Gastroesophageal sphincter (tissue), 4 donors: ENCODE measurements at regions not wholly inside any gene's neighbourhood (a gene's known extent, or its start where the extent isn't known, plus 50 kb on each side); places are given as distances from the start of the nearest gene placed in this dataset.
A peak's percentile ranks its signal among the peaks of the same experiment; 100 is the strongest.

Experiments
- ATAC-seq: fragments of 150-250 bp; one replicate; pipeline ENCODE4 v1.9.1; 2016; ENCODE audit warnings: mild to moderate bottlenecking, moderate library complexity
- H3K27ac ChIP-seq, 4 donors: fragments of 200-600 bp; sonication (generic) in 3 of 4; 1 replicate in 3 of 4; 2 replicates in 1 of 4; pipeline ENCODE4 v1.5.1; 2016 to 2019
- H3K27me3 ChIP-seq: fragments of 200-600 bp; sonication (generic); one replicate; pipeline ENCODE4 v1.5.1; 2019
- H3K36me3 ChIP-seq, 2 donors: fragments of 200-600 bp; sonication (generic); one replicate each; pipeline ENCODE4 v1.5.1; 2019; ENCODE audit warnings: control low read depth in 1 of 2
- H3K4me1 ChIP-seq, 3 donors: fragments of 200-600 bp; sonication (generic); 1 replicate in 2 of 3; 2 replicates in 1 of 3; pipeline ENCODE4 v1.5.1; 2016 to 2019; ENCODE audit warnings: control low read depth in 2 of 3
- H3K4me3 ChIP-seq, 2 donors: fragments of 200-600 bp; sonication (generic); one replicate each; pipeline ENCODE4 v1.5.1; 2019; ENCODE audit warnings: mild to moderate bottlenecking in 1 of 2, moderate library complexity in 1 of 2
- H3K9me3 ChIP-seq, 3 donors: fragments of 200-600 bp; sonication (generic); one replicate each; pipeline ENCODE4 v1.5.1; 2017 to 2019; ENCODE audit warnings: control low read depth in 2 of 3
- EP300 ChIP-seq: sonication (generic); formaldehyde crosslinking; IDR thresholded peaks from one replicate; pipeline ENCODE4 v1.6.1; 2017; ENCODE audit warnings: antibody characterized with exemption, mild to moderate bottlenecking
- POLR2A ChIP-seq, 2 donors: fragments of 450-650 bp; IDR thresholded peaks; one replicate each; pipeline ENCODE4 v1.6.1; 2017; ENCODE audit warnings: antibody characterized with exemption in 2 of 2, mild to moderate bottlenecking in 2 of 2, moderate library complexity in 1 of 2
- POLR2AphosphoS5 ChIP-seq: sonication (generic); formaldehyde crosslinking; IDR thresholded peaks from one replicate; pipeline ENCODE4 v1.6.1; 2017; ENCODE audit warnings: antibody characterized with exemption
- WGBS, 2 donors: methylation state at CpG; one replicate each; pipeline ENCODE4 v1.1.5; 2018; ENCODE audit warnings: low coverage in 1 of 2; 5-methylcytosine and 5-hydroxymethylcytosine counted together
- TF ChIP-seq, protein P1 (sequence below), 4 experiments: fragments of 200-600 bp in 2 of 4; fragments of 450-650 bp in 2 of 4; sonication (generic) in 1 of 4; IDR thresholded peaks; one replicate each; pipeline ENCODE4 v1.5.1; 2017 to 2019; ENCODE audit warnings: antibody characterized with exemption in 4 of 4, mild to moderate bottlenecking in 2 of 4, moderate library complexity in 2 of 4

DNA sequence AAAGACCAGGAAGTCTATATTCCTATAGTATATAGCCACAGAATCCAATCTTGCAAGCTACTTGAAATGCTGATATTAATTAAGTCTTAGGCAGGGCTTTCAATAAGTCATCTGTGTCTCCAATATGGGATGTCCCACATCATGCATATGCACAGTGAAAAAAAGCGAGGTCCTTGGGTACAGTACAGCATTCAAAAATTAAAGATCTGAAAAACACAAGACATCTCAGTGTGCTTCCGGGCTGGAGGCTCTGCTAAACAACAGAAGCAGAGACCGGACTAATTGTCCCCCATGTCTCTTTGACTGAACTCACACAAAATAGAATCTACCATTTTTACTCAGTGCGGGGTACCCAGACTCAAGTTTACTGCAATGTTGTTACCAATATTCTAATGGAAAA, 156.0 kb downstream of the DAD1 start:
- no peak overlapping the region for H3K4me3 ChIP-seq
- peaks cover 20 to 49% (median 24%) of the 10 kb centered on the region in 3 donors for H3K4me1 ChIP-seq
- ATAC-seq = no peak

DNA sequence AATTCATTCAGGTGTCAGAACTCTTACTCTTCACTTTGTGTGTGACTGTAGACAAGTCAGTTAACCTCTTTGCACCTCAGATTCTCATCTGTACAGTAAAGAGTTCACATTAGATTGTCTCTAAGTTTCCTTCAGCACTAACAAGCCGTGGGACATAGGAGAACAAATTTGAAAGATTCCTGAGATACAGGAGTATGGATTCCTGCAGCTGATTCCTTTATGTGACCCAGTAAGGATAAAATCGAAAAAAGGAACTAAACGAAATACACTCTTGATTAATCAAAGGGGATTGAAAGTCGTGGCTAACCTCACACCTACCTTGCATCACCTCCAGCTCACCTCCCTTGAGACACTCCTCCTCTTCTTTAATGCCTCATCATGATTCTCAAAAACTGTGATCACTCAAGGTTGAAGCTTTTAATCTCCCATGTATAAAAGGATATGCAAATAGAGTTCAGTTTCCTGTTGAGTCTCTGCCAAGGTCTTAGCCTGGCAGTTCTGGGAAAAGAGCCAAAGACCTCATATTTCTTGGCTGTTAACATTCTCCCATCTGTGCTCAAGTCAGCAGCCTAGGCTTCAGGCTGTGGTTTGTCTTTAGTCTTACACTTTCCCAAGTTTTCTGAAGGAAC, 156.6 kb downstream of the DAD1 start:
- WGBS, 2 donors = 17 to 22% methylated on average over 4 of the region's 4 CpGs
- no peaks in the 10 kb centered on the region for H3K36me3 ChIP-seq
- H3K9me3 ChIP-seq = no peaks in the 10 kb centered on the region
- no peak for TF ChIP-seq EP300
- peak; percentile 78 for TF ChIP-seq POLR2AphosphoS5
- no peak for TF ChIP-seq POLR2A (IDR thresholded peaks at IDR 0.05)
- TF ChIP-seq, protein P1, sequence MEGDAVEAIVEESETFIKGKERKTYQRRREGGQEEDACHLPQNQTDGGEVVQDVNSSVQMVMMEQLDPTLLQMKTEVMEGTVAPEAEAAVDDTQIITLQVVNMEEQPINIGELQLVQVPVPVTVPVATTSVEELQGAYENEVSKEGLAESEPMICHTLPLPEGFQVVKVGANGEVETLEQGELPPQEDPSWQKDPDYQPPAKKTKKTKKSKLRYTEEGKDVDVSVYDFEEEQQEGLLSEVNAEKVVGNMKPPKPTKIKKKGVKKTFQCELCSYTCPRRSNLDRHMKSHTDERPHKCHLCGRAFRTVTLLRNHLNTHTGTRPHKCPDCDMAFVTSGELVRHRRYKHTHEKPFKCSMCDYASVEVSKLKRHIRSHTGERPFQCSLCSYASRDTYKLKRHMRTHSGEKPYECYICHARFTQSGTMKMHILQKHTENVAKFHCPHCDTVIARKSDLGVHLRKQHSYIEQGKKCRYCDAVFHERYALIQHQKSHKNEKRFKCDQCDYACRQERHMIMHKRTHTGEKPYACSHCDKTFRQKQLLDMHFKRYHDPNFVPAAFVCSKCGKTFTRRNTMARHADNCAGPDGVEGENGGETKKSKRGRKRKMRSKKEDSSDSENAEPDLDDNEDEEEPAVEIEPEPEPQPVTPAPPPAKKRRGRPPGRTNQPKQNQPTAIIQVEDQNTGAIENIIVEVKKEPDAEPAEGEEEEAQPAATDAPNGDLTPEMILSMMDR (IDR thresholded peaks at IDR 0.05) = no peak
- H3K27me3 ChIP-seq = no peaks in the 10 kb centered on the region
- H3K27ac ChIP-seq = no peak overlapping the region
- ATAC-seq = peak; percentile 60
- no peak overlapping the region for H3K4me3 ChIP-seq
- peaks cover 21 to 55% (median 30%) of the 10 kb centered on the region in 3 donors for H3K4me1 ChIP-seq

More for the DNA sequence above, 156.0 kb downstream of the DAD1 start:
- TF ChIP-seq, protein P1 (IDR thresholded peaks at IDR 0.05) = no peak
- TF ChIP-seq EP300 = no peak
- TF ChIP-seq POLR2A (IDR thresholded peaks at IDR 0.05) = no peak
- no peak for TF ChIP-seq POLR2AphosphoS5
- Histone ChIP-seq H3K27me3 (no peaks in the 10 kb centered on the region), H3K27ac (no peak overlapping the region), H3K36me3 (no peaks in the 10 kb centered on the region), H3K9me3 (no peaks in the 10 kb centered on the region)
- 69 to 72% methylated on average over 4 of the region's 4 CpGs for WGBS, 2 donors

DNA sequence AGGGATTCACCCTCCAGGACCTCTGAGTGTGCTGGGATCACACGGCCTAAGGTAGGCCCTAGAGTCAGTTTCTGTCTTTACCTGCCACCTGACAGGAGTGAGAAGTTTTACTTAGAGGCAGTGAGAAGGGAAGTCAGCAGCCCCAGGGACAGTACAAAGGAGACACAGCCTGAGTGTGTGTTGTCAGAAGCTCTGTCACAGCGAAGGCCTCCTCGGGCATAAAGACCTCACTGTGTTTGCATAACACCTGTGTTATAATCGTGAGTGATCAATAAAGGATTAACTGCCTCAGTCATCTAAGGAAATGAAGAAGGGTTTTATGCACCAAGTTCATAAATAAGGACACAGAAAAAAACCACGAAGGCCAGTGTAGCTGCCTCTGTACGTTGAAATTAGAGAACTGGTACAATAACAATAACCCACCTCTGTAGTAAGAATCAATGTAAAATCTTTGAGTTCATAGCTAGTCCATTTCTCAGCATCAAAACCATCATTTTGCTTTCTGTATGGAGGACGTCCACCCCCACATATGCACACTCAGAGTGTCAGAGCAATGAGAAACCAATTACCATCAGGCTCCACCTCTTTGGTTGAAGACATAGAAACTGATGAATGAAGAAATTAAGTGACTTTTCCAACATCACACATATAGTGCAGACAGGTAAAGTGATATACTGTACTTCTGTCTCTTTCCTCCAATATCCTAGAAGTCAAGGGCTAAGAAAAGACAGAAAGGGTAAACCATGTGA, 159.3 kb downstream of the DAD1 start:
- Histone ChIP-seq H3K27me3 (no peaks in the 10 kb centered on the region), H3K4me1 (peaks cover 28 to 60% (median 30%) of the 10 kb centered on the region in 3 donors), H3K27ac (no peak overlapping the region), H3K36me3 (no peaks in the 10 kb centered on the region), H3K4me3 (no peak overlapping the region), H3K9me3 (no peaks in the 10 kb centered on the region)
- no peak for TF ChIP-seq POLR2AphosphoS5
- TF ChIP-seq, protein P1 (IDR thresholded peaks at IDR 0.05) = no peak
- TF ChIP-seq EP300 = no peak
- no peak for TF ChIP-seq POLR2A (IDR thresholded peaks at IDR 0.05)
- ATAC-seq = no peak
- 60 to 88% methylated on average over 1 to 6 of the region's 7 CpGs for WGBS, 2 donors

DNA sequence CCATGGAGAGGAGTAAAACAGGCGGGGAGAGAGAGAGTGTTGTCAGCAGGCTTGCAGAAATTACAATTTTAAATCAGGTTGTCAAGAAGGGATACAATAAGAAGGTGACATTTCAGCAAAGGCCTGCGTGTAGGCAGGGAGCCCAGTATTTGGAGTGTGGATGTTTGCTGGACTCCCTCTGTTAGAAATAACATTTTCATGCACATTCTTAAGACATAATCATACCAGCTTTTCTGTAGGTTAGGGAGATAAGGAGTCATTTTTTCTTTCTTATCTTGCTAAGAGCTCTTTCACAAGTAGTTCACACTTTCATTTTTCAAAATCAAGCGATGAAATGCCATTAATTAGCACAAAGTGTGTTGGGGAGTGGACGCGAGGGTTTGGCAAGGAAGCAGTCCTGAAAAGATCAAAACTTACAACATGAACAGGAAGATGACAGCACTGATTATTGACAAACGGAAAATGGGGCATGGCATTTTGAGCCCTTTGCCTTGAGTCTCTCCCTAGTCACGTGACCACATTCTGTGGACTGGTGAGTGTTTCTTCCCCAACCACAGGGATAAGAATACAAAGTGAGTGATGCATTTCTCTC, 160.2 kb downstream of the DAD1 start:
- Histone ChIP-seq H3K27me3 (no peaks in the 10 kb centered on the region), H3K4me3 (no peak overlapping the region), H3K4me1 (peaks cover 28 to 56% (median 30%) of the 10 kb centered on the region in 3 donors), H3K36me3 (no peaks in the 10 kb centered on the region), H3K27ac (peak overlapping the region in 1 of 4 donors; percentile 64), H3K9me3 (no peaks in the 10 kb centered on the region)
- WGBS, 2 donors = 35 to 66% methylated on average over 3 to 6 of the region's 7 CpGs
- TF ChIP-seq EP300 (no peak), POLR2AphosphoS5 (no peak), POLR2A (IDR thresholded peaks at IDR 0.05) (no peak)
- TF ChIP-seq, protein P1 (IDR thresholded peaks at IDR 0.05) = no peak
- ATAC-seq = no peak
